GM23248 (cell line): ENCODE measurements at regions not wholly inside any gene's neighbourhood (a gene's known extent, or its start where the extent isn't known, plus 50 kb on each side); places are given as distances from the start of the nearest gene placed in this dataset.

Experiments
- EZH2 ChIP-seq: fragments of 200-600 bp; sonication (generic); IDR thresholded peaks from 2 replicates; pipeline ENCODE4 v1.6.1; 2018; ENCODE audit warnings: antibody characterized with exemption, mild to moderate bottlenecking; ENCODE audit not compliant: insufficient read depth, poor library complexity, severe bottlenecking
- EZH2phosphoT487 ChIP-seq: fragments of 200-600 bp; sonication (generic); IDR thresholded peaks from 2 replicates; pipeline ENCODE4 v1.6.1; 2018; ENCODE audit warnings: antibody characterized with exemption, moderate library complexity, mild to moderate bottlenecking, low read depth; ENCODE audit not compliant: insufficient read depth

DNA sequence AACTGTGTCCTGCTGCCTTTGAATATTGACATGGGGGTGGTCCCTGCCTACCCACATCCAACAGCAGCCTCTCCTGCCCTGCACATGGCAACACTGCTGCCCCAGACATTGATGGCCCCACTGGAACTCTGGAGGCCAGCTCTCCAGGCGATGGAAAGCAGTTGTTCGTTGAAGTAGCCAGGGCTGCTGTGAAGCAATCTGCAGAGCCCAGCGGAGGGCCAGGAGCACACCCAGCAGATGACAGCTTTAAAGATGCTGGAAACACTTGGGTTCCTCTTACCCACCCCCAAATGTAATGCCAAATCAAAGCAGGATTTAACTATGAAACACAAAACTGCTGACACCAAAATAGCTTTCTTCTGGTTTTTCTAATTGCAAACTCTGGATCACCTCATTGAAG is 165.6 kb upstream of the NAV2 start:
- no peak for TF ChIP-seq EZH2
- TF ChIP-seq EZH2phosphoT487, result no peak
